B cell (primary cell): ENCODE measurements at regions not wholly inside any gene's neighbourhood (a gene's known extent, or its start where the extent isn't known, plus 50 kb on each side); places are given as distances from the start of the nearest gene placed in this dataset.

Experiments used
- CTCF ChIP-seq: fragments of 200-600 bp; IDR thresholded peaks from one replicate; pipeline ENCODE4 v1.8.0; 2022; ENCODE audit warnings: antibody characterized with exemption, mild to moderate bottlenecking
- EZH2 ChIP-seq: IDR thresholded peaks from 2 replicates; pipeline ENCODE4 v1.6.1; 2012; ENCODE audit warnings: borderline replicate concordance, low read depth, mild to moderate bottlenecking, moderate library complexity, low read length; ENCODE audit not compliant: insufficient read depth, poor library complexity, severe bottlenecking

DNA sequence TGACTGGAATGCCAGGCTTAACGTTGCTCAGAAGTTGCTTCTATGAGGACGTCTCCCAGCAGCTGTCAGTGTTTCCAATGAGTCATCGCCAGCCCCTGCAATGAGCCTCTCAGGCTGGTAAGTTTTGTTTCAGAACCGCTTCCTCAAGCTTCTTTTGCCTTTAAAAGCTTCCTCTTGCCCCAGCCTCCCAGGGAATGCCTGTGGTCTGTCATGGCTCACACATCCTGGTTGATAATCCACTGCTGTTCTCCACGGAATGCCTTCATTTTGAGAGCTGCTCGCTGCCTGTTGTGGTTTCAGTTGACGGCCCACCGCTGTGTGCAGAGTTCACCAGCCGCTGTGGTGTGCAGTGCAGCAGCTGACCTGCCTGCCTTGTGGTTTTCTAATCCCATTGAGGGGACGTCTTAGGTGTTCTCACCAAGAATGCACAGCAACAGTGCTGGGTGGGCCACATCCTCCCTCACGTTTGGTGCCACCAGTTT is 96.4 kb downstream of the RTP5 start:
- no peak for TF ChIP-seq CTCF
- TF ChIP-seq EZH2: no peak
